Posterior cingulate gyrus (tissue), 11 donors: ENCODE measurements at regions not wholly inside any gene's neighbourhood (a gene's known extent, or its start where the extent isn't known, plus 50 kb on each side); places are given as distances from the start of the nearest gene placed in this dataset.
"Not testable (repeated sequence)": the region's sequence is repeated elsewhere in the genome, so short reads cannot be mapped to it uniquely, and the experiment has no call there.

Source experiments
- DNase-seq, 10 donors: peaks; one replicate each; pipeline versions ENCODE4 v3.0.0 to v3.0.0-alpha.2; 2020 to 2021; ENCODE audit warnings: mixed read lengths in 3 of 10
- intact Hi-C: fragments of 100-400 bp; cut with DNase I; formaldehyde crosslinking; loops from one replicate; pipeline ENCODE4 v1.15.1; 2023

- intact Hi-C loops, result no loop called here
- no peak for DNase-seq
Observed at GRCh38 chr4:97412331-97412730, 730.9 kb downstream of the STPG2 start.

GRCh38 chr4:97414161-97414560 lies 729.1 kb downstream of the STPG2 start:
- intact Hi-C loops, result no loop called here
- no peak for DNase-seq

- intact Hi-C loops, result no loop called here
- no peak for DNase-seq
Observed at GRCh38 chr4:97432551-97432950, 710.7 kb downstream of the STPG2 start.

GRCh38 chr4:97437998-97438705 lies 705.1 kb downstream of the STPG2 start:
- intact Hi-C loops, result not testable (repeated sequence)
- peak in 2 of 10 donors; percentile 66 to 71 for DNase-seq

DNA sequence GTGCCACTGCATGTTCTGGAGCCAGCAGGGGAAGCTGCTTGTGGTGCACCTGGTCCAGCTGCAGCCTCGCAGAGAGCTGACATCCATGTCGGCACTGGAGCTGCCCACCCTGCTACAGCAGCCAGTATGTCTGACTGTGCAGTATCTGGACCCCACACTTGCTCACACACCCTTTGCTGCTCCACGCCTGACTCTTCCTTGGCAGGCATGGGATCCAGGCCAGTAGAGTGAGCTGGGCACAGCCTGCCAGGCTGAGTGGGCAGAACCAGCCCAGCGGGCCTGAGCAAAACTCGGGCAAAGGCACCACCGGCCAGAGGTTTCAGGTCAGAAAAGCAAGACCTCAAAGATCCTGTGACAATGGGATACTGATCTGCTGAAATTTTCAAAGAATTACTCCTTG lies 690.1 kb downstream of the STPG2 start:
- DNase-seq, result peak in 2 of 10 donors; percentile 46 to 77
- intact Hi-C loops, result no loop called here

DNA sequence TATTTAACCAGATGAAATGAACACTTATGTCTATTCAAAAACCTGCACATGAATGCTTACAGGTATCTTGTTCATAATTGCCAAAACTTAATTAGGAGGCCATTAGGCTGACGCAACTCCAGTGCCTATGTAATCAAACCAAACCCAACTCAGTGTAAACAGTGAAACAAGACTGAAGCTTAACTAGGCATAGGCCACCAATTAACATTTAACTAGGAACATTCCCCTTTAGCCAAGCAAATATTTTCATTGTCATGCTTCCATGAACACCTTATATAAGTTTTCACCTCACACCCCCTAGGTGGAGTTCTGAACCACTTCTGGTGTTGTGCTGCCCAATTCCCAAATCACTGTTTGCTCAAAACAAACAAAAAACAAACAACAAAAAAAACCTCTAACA lies 686.0 kb downstream of the STPG2 start:
- intact Hi-C loops, result no loop called here

GRCh38 chr4:97468272-97468671 lies 675.0 kb downstream of the STPG2 start:
- DNase-seq, result no peak
- intact Hi-C loops, result no loop called here

More for the DNA sequence above, 686.0 kb downstream of the STPG2 start:
- no peak for DNase-seq

- DNase-seq, result no peak
- intact Hi-C loops, result no loop called here
Observed at GRCh38 chr4:97475621-97476020, 667.7 kb downstream of the STPG2 start.

DNA sequence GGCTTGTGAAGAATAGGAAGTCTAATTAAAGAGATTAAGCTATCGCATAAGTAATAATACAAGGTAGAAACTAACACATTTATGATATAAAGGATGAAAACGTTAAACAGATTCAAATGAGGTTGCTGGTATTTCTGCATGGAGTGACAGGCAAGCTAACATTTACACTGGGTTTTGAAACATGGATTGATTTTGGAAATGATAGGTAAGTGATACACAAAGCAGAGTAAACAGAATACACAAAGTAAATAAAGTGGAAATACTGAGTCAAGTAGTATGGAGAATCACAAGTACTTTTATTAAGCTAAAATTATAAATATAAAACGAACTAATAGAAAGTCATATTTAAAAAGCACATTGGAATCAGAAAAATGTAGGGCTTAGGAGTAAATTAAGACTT lies 665.3 kb downstream of the STPG2 start:
- DNase-seq, result no peak

GRCh38 chr4:97479388-97479787 lies 663.9 kb downstream of the STPG2 start:
- no peak for DNase-seq
- intact Hi-C loops, result no loop called here

More for the DNA sequence above, 665.3 kb downstream of the STPG2 start:
- intact Hi-C loops, result no loop called here

DNA sequence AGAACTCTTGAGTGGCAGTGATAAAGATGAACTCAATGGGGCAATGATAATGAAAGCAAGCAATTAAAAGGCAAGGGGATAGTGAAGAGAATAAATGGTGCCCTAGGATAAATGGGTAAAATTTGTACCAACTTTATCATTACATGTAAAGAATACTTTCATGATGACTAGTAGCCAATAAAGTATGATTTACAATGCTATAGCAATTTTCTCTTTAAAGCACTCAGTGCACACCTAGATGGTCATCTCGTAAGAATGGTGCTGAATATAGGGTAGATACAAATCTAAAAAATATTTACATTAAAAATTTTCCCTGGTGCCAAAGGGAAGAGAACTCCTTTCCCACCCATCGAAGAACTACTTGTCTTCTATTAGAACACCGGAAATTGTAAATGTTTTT lies 651.4 kb downstream of the STPG2 start:
- no peak for DNase-seq
- intact Hi-C loops, result no loop called here

- DNase-seq, result no peak
- intact Hi-C loops, result no loop called here
Observed at GRCh38 chr4:97493815-97494518, 649.3 kb downstream of the STPG2 start.

DNA sequence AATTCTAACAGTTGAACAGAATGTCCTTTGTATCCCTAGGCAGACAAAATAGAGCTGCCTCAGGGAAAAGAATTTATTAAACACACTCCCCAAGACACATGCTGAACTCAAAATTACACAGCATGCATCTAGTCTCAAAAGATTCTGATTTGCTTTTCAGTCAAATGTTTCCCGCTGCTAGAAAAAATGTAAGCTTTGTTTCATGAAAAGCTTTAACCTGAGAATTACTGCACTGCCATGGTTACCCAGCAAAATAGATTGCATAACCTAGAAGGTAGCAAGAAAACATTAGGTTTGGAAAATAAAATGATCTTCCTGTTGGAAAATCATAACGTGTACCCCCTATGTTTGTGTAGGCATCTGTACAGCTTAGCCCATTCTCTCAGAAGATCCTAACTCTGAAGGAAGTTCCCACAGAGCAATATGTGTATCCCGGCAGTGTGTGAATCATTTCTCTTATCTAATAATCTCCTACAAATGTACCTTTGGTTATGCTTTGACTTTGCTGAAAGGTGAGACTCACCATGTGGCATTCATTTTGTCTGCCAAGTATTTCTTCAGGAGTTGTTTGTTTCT lies 646.9 kb downstream of the STPG2 start:
- intact Hi-C loops, result no loop called here
- DNase-seq, result no peak

DNA sequence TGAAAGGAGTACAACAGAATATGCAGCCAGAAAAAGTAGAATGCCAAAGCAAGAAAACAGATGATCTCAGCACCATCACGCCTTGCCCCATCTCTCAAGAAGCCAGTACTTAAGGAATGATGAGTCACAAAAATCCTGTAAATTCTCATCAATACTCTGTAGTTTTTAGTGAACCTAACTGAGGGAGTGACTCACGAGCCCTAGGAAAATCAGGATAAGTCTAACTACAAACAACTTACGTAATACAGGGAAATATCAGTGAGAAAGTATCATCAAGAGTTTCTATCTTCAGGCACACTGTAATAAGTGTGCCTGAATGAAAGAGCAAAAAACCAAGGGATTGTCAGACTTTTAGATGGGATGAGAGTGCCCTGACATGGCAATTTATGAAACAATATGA lies 644.4 kb downstream of the STPG2 start:
- no peak for DNase-seq

DNA sequence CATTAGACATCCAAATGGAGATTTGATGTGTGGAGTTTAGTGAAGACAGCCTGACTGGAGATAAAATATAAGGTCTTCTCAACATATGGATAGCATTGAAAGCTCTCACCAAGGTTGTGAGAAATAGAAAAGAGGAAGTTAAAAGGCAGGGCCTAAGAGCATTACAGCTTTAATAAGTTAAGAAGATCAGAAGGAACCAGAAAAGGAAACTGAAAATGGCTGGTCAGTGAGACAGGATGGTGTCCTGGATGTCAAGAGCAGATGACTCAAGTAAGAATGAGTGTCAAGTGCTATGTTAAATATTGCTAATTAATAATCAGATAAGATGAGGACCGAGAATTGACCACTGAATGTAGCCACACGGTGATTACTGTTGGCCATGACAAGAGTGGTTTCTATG lies 642.9 kb downstream of the STPG2 start:
- DNase-seq, result no peak
- intact Hi-C loops, result no loop called here

More for the DNA sequence above, 644.4 kb downstream of the STPG2 start:
- intact Hi-C loops, result no loop called here

DNA sequence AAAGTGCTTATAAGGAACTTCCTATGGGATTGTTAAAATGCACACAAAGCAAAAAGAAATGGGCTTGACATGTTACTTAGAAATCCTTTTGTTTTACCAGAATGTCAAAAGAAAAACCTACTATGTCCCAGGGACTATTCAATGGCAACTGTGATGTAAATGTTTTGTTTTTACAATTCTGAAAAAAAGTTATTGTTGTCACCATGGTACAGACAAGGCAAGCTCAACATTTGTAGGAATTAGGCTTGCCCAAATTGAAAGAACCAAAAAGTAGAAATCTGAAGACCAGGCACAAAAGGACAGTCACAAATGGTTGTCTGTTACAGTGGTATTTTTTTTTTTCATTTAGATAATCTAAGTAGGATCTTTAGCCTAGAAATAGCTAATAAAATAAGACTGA lies 638.6 kb downstream of the STPG2 start:
- intact Hi-C loops, result no loop called here
- no peak for DNase-seq

DNA sequence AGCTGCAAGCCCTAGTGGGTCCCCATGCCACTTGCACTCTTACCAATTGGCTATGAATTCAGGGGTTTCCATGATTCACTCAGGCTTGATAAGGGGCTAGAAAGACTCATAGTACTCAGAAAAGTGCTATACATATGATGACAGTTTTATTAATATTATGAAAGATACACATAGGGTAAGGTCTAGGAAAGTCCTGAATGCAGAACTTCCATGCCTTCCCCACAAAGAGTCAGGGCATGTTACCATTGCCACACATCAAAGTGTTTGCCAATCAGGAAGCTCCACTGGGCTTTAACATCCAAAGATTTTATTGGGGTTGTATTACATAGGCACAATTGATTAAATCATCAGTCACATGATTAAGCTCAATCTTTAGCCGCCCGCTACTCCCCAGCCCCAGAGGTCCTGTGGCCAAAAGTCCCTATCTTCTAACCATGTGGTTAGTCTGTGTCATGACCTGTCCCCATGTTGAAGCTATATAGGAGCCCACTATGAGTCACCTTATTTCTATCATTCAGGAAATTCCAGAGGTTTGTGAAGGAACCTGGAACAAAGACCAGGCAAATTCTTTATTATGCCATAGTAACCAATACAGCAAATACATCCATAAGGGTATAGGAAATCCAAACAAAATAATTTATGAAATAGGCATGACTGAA lies 635.6 kb downstream of the STPG2 start:
- intact Hi-C loops, result no loop called here
- DNase-seq, result no peak
